Neural crest cell (in vitro differentiated cells): ENCODE measurements at regions not wholly inside any gene's neighbourhood (a gene's known extent, or its start where the extent isn't known, plus 50 kb on each side); places are given as distances from the start of the nearest gene placed in this dataset.

Experiments used
- DNase-seq: peaks from one replicate; pipeline ENCODE4 v3.0.0; 2021; ENCODE audit warnings: low read depth, mixed read lengths, low spot score
- H3K27ac Mint-ChIP-seq: one replicate; pipeline ENCODE4 v1.8.0; 2021; ENCODE audit warnings: mild to moderate bottlenecking, mixed read lengths; ENCODE audit not compliant: unreplicated experiment
- H3K27me3 Mint-ChIP-seq: 2 replicates; pipeline ENCODE4 v1.8.0; 2021; ENCODE audit warnings: low read depth, mild to moderate bottlenecking, mixed read lengths
- H3K36me3 Mint-ChIP-seq: 2 replicates; pipeline ENCODE4 v1.8.0; 2021; ENCODE audit warnings: low read depth, mild to moderate bottlenecking, mixed read lengths
- H3K4me1 Mint-ChIP-seq: 2 replicates; pipeline ENCODE4 v1.8.0; 2021; ENCODE audit warnings: mixed read lengths
- H3K4me3 Mint-ChIP-seq: one replicate; pipeline ENCODE4 v1.8.0; 2021; ENCODE audit warnings: mild to moderate bottlenecking, mixed read lengths
- H3K9me3 Mint-ChIP-seq: 2 replicates; pipeline ENCODE4 v1.8.0; 2021; ENCODE audit warnings: mixed read lengths
- CTCF ChIP-seq: fragments of 200-600 bp; sonication (generic); conservative IDR thresholded peaks from 2 replicates; pipeline ENCODE4 v1.5.0; 2021; ENCODE audit warnings: antibody characterized with exemption, mild to moderate bottlenecking

- Mint-ChIP-seq H3K27ac (peak overlapping the region; percentile 66), H3K36me3 (no peaks in the 10 kb centered on the region), H3K27me3 (no peaks in the 10 kb centered on the region), H3K4me3 (no peak overlapping the region), H3K4me1 (peaks cover 42% of the 10 kb centered on the region), H3K9me3 (peaks cover 3% of the 10 kb centered on the region)
- DNase-seq = no peak
- no peak for TF ChIP-seq CTCF
These were observed 626.8 kb downstream of the COL12A1 start for GRCh38 chr6:74579047-74579446.

GRCh38 chr6:74578339-74578738, 627.5 kb downstream of the COL12A1 start:
- DNase-seq = no peak
- Mint-ChIP-seq H3K27me3 (no peaks in the 10 kb centered on the region), H3K36me3 (no peaks in the 10 kb centered on the region), H3K4me3 (no peak overlapping the region), H3K27ac (peak overlapping the region; percentile 74), H3K9me3 (peaks cover 3% of the 10 kb centered on the region), H3K4me1 (peaks cover 41% of the 10 kb centered on the region)
- TF ChIP-seq CTCF = no peak

- Mint-ChIP-seq H3K4me3 (no peak overlapping the region), H3K27ac (peak overlapping the region; percentile 89), H3K27me3 (no peaks in the 10 kb centered on the region), H3K9me3 (peaks cover 3% of the 10 kb centered on the region), H3K4me1 (peaks cover 38% of the 10 kb centered on the region), H3K36me3 (no peaks in the 10 kb centered on the region)
- DNase-seq = no peak
- no peak for TF ChIP-seq CTCF
These were observed 628.2 kb downstream of the COL12A1 start for GRCh38 chr6:74577619-74578018.

GRCh38 chr6:74574794-74575193, 631.1 kb downstream of the COL12A1 start:
- Mint-ChIP-seq H3K27ac (no peak overlapping the region), H3K36me3 (no peaks in the 10 kb centered on the region), H3K4me1 (peaks cover 27% of the 10 kb centered on the region), H3K27me3 (no peaks in the 10 kb centered on the region), H3K9me3 (peaks cover 3% of the 10 kb centered on the region), H3K4me3 (no peak overlapping the region)
- no peak for DNase-seq
- TF ChIP-seq CTCF = peak; percentile 67

GRCh38 chr6:74573613-74574012, 632.2 kb downstream of the COL12A1 start:
- no peak for DNase-seq

More at GRCh38 chr6:74573613-74574012, 632.2 kb downstream of the COL12A1 start:
- Mint-ChIP-seq H3K9me3 (peaks cover 3% of the 10 kb centered on the region), H3K4me3 (no peak overlapping the region), H3K27ac (no peak overlapping the region), H3K36me3 (no peaks in the 10 kb centered on the region), H3K27me3 (no peaks in the 10 kb centered on the region), H3K4me1 (peaks cover 23% of the 10 kb centered on the region)
- TF ChIP-seq CTCF = no peak
